ENCODE measurements at regions not wholly inside any gene's neighbourhood (a gene's known extent, or its start where the extent isn't known, plus 50 kb on each side); places are given as distances from the start of the nearest gene placed in this dataset.

DNA sequence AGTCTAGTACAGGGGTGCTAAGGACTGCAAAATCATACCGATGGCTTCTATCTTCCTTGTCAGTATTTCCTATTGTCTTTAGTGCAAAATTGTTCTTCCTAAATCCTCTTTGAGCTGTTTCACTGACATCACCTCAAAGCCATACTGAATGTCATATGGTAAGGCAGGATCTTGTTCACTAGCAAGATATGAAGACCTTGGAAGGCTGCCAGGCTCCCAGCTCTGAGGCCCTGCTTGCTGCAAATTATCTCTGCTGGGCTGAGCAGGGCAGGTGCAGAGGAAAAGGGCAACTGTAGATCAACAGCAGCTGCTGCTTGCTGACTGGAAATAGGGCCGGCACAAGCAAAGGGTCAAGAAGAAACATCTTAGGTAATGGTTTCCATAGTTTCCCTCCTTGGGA, 58.2 kb downstream of the PMAIP1 start:
- peak; percentile 96 for DNase-seq

DNA sequence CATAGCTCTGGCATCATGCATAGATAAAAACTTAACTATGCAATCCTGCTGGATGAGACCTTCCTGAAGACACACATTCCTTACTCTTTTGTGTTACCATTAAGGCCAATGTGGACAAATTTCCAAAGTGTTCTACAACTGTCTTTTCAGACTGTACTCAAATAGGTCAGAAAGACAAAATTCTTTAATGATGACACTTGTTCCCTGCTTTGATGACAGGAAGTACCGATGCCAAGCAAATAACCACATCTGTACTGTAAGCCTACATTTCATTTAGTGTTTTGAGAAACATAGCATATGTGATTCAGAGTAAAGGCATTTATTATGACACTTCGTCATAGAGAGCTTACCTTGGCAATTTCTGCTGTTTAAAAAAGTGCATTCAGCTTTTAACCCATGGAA, 55.0 kb downstream of the PMAIP1 start:
- DNase-seq = no peak

DNA sequence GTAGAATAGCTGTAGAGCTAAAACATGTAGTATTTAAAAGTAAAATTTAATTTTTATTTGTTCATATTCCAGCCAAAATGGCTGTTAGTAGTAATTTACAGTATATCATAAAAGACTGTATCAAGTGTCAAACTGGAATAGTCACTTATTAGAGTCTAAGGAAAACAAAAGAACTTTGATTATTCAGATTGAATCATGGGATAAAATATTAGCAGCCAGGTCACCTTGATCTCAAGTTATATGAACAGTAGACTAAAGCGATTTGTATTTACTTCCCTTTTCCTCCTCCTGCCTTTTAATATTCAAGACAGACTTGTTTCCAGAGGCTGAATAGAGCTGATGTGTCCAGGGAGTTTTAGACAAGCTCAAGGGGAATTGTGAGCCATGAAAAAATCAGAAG, 54.4 kb downstream of the PMAIP1 start:
- no peak for DNase-seq

Measured in NCI-H510A (cell line).